SU-DHL-6 (cell line): ENCODE measurements at regions not wholly inside any gene's neighbourhood (a gene's known extent, or its start where the extent isn't known, plus 50 kb on each side); places are given as distances from the start of the nearest gene placed in this dataset.
"Not testable (repeated sequence)": the region's sequence is repeated elsewhere in the genome, so short reads cannot be mapped to it uniquely, and the experiment has no call there.

Source experiments
- H2AFZ ChIP-seq: fragments of 200-600 bp; sonication (generic); 2 replicates; pipeline ENCODE4 v1.6.1; 2014; ENCODE audit warnings: low read depth, mild to moderate bottlenecking, moderate library complexity, mixed read lengths, antibody characterized with exemption, low read length; ENCODE audit not compliant: severe bottlenecking
- H3F3A ChIP-seq: fragments of 200-600 bp; shearing (Covaris generic); 2 replicates; pipeline ENCODE4 v1.6.0; 2016; ENCODE audit warnings: antibody characterized with exemption, mild to moderate bottlenecking; ENCODE audit not compliant: insufficient read depth
- H3K27ac ChIP-seq: fragments of 200-600 bp; sonication (generic); 2 replicates; pipeline ENCODE4 v1.5.1; 2016; ENCODE audit warnings: low read depth, mild to moderate bottlenecking, low read length, moderate library complexity, mixed read lengths
- H3K27me3 ChIP-seq: fragments of 200-600 bp; sonication (generic), shearing (Covaris generic); 2 replicates; pipeline ENCODE4 v1.6.0; 2014; ENCODE audit warnings: mild to moderate bottlenecking, low read length
- H3K36me3 ChIP-seq: fragments of 200-600 bp; sonication (generic); 2 replicates; pipeline ENCODE4 v1.6.1; 2014; ENCODE audit warnings: mild to moderate bottlenecking, low read length, mixed read lengths
- H3K4me2 ChIP-seq: fragments of 300-600, 200-600 bp; shearing (Covaris generic), sonication (generic); 2 replicates; pipeline ENCODE4 v1.6.0; 2014; ENCODE audit warnings: low read length, low read depth, mild to moderate bottlenecking; ENCODE audit not compliant: poor library complexity, severe bottlenecking
- H3K4me3 ChIP-seq: fragments of 200-600 bp; sonication (generic); 2 replicates; pipeline ENCODE4 v1.5.1; 2014; ENCODE audit warnings: antibody characterized with exemption, low read length, mild to moderate bottlenecking, mixed read lengths; ENCODE audit not compliant: insufficient read depth, poor library complexity, severe bottlenecking
- H3K79me2 ChIP-seq: fragments of 200-600 bp; sonication (generic); 2 replicates; pipeline ENCODE4 v1.6.1; 2014; ENCODE audit warnings: mild to moderate bottlenecking, low read length, moderate library complexity; ENCODE audit not compliant: insufficient read depth
- H3K9ac ChIP-seq: fragments of 200-600 bp; sonication (generic); 2 replicates; pipeline ENCODE4 v1.7.0; 2014; ENCODE audit warnings: mild to moderate bottlenecking, low read length
- H3K9me2 ChIP-seq: fragments of 200-600 bp; sonication (generic); replicated peaks from 2 replicates; pipeline ENCODE4 v1.6.1; 2014; ENCODE audit warnings: low read length; ENCODE audit not compliant: insufficient read depth
- H3K9me3 ChIP-seq: fragments of 200-600 bp; sonication (generic); 2 replicates; pipeline ENCODE4 v1.6.1; 2014; ENCODE audit warnings: low read length, mixed read lengths; ENCODE audit not compliant: insufficient read depth
- H4K20me1 ChIP-seq: fragments of 200-600 bp; sonication (generic); 2 replicates; pipeline ENCODE4 v1.6.1; 2014; ENCODE audit warnings: low read depth, mild to moderate bottlenecking, antibody characterized with exemption, low read length, moderate library complexity, mixed read lengths
- EZH2phosphoT487 ChIP-seq: fragments of 200-600 bp; sonication (generic), shearing (Covaris generic); conservative IDR thresholded peaks from 2 replicates; pipeline ENCODE4 v1.6.1; 2018; ENCODE audit warnings: mild to moderate bottlenecking, antibody characterized with exemption, low read length, moderate library complexity, mixed read lengths
- TF ChIP-seq, protein P1 (sequence below): fragments of 200-600 bp; sonication (generic); IDR thresholded peaks from one replicate; pipeline ENCODE4 v1.5.1; 2017; ENCODE audit warnings: antibody characterized with exemption, mild to moderate bottlenecking, low read length, moderate library complexity; ENCODE audit not compliant: insufficient read depth, poor library complexity, severe bottlenecking

- no peaks in the 10 kb centered on the region for H3F3A ChIP-seq
- H3K4me3 ChIP-seq: no peak overlapping the region
- no peaks in the 10 kb centered on the region for H3K36me3 ChIP-seq
- H2AFZ ChIP-seq: no peak overlapping the region
- H3K79me2 ChIP-seq: no peaks in the 10 kb centered on the region
- H4K20me1 ChIP-seq: no peaks in the 10 kb centered on the region
- no peaks in the 10 kb centered on the region for H3K9me2 ChIP-seq
- TF ChIP-seq EZH2phosphoT487: no peak
- TF ChIP-seq, protein P1, sequence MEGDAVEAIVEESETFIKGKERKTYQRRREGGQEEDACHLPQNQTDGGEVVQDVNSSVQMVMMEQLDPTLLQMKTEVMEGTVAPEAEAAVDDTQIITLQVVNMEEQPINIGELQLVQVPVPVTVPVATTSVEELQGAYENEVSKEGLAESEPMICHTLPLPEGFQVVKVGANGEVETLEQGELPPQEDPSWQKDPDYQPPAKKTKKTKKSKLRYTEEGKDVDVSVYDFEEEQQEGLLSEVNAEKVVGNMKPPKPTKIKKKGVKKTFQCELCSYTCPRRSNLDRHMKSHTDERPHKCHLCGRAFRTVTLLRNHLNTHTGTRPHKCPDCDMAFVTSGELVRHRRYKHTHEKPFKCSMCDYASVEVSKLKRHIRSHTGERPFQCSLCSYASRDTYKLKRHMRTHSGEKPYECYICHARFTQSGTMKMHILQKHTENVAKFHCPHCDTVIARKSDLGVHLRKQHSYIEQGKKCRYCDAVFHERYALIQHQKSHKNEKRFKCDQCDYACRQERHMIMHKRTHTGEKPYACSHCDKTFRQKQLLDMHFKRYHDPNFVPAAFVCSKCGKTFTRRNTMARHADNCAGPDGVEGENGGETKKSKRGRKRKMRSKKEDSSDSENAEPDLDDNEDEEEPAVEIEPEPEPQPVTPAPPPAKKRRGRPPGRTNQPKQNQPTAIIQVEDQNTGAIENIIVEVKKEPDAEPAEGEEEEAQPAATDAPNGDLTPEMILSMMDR: no peak
- H3K27me3 ChIP-seq: no peaks in the 10 kb centered on the region
- no peak overlapping the region for H3K4me2 ChIP-seq
- no peak overlapping the region for H3K27ac ChIP-seq
- no peaks in the 10 kb centered on the region for H3K9me3 ChIP-seq
- no peak overlapping the region for H3K9ac ChIP-seq
Measured at GRCh38 chr3:197417911-197418618, 119.7 kb upstream of the DLG1 start.

DNA sequence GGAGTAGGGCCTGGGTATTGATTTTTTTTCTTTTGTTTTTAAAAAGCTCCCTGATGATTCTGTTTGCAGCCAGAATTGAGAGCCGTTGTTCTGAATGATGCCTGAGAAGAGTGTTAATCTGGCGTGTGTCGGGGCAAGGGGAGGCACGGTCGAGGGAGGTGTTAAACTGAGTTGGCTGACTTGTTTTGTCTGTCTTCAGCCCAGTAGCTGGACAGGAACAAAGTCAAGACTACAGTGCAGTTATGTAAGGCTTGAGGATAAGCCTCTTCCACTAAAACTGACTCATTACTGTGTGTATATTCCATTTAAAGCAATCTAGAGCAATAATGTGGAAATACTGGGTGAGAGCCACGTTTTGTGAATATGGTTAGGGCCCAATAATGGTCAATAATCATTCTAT lies 119.0 kb upstream of the DLG1 start:
- TF ChIP-seq, protein P1: no peak
- TF ChIP-seq EZH2phosphoT487: no peak
- H3K27me3 ChIP-seq: no peaks in the 10 kb centered on the region
- H4K20me1 ChIP-seq: no peaks in the 10 kb centered on the region
- no peak overlapping the region for H3K9ac ChIP-seq
- H3K9me2 ChIP-seq: no peaks in the 10 kb centered on the region
- H3K4me2 ChIP-seq: no peak overlapping the region
- H3K79me2 ChIP-seq: no peaks in the 10 kb centered on the region
- no peaks in the 10 kb centered on the region for H3F3A ChIP-seq
- H2AFZ ChIP-seq: no peak overlapping the region
- H3K9me3 ChIP-seq: no peaks in the 10 kb centered on the region
- H3K36me3 ChIP-seq: no peaks in the 10 kb centered on the region
- H3K4me3 ChIP-seq: no peak overlapping the region
- H3K27ac ChIP-seq: no peak overlapping the region

DNA sequence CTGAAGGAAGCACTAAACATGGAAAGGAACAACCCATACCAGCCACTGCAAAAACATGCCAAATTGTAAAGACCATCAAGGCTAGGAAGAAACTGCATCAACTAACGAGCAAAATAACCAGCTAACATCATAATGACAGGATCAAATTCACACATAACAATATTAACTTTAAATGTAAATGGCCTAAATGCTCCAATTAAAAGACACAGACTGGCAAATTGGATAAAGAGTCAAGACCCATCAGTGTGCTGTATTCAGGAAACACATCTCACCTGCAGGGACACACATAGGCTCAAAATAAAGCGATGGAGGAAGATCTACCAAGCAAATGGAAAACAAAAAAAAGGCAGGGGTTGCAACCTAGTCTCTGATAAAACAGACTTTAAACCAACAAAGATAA lies 113.5 kb upstream of the DLG1 start:
- not testable (repeated sequence) for H2AFZ ChIP-seq, H3K79me2 ChIP-seq, H4K20me1 ChIP-seq, H3K27me3 ChIP-seq, H3K36me3 ChIP-seq, H3K27ac ChIP-seq, H3K9me3 ChIP-seq, H3K4me3 ChIP-seq, H3F3A ChIP-seq, H3K9me2 ChIP-seq, H3K9ac ChIP-seq, H3K4me2 ChIP-seq

- H2AFZ ChIP-seq, H3K9me3 ChIP-seq, H4K20me1 ChIP-seq, H3K36me3 ChIP-seq, H3F3A ChIP-seq, H3K79me2 ChIP-seq, H3K27me3 ChIP-seq, H3K4me3 ChIP-seq, H3K9me2 ChIP-seq, H3K27ac ChIP-seq, H3K4me2 ChIP-seq, H3K9ac ChIP-seq: not testable (repeated sequence)
Measured at GRCh38 chr3:197410170-197410569, 111.8 kb upstream of the DLG1 start.
